GM18909 (cell line): ENCODE measurements at regions not wholly inside any gene's neighbourhood (a gene's known extent, or its start where the extent isn't known, plus 50 kb on each side); places are given as distances from the start of the nearest gene placed in this dataset.

ENCODE experiments used
- ATAC-seq: cut with Tn5 transposase; IDR thresholded peaks from one replicate; pipeline ENCODE4 v1.9.1; 2021; ENCODE audit warnings: mild to moderate bottlenecking; ENCODE audit not compliant: unreplicated experiment, poor library complexity

- ATAC-seq = no peak
These were observed 61.4 kb upstream of the PPP1R3C start for GRCh38 chr10:91694170-91694794.

GRCh38 chr10:91691981-91692380, 59.1 kb upstream of the PPP1R3C start:
- ATAC-seq = no peak

DNA sequence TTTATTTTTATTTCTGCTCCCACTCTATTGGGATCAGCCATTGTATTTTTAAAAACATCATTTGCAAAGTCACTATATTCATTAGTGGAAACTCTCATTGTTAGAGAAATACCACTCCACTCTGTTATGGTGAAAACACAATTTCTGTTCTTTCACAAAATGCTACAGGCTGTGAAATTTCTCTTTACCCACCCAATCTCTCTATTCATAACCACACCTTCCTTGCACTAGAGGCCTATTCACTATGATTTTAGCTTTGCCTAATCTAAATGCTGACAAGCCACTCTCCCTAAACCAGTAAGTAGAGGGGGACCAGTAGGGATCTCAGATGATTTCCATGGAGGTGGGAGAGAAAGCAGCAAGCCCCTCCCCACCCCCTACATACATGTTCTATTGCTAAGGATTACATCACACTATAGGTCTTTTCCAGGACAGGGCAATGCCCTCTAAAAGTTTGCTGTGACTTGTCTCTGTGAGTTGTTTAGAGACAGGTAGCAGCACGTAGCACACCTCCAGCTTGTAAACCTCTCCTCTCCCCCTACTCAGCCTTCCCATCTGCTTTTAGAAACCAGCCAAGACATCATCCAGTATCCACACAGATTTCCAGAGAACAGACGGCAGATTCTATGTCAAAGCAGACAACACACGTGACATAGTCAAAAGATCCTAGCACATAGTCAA, 58.3 kb upstream of the PPP1R3C start:
- ATAC-seq = no peak

DNA sequence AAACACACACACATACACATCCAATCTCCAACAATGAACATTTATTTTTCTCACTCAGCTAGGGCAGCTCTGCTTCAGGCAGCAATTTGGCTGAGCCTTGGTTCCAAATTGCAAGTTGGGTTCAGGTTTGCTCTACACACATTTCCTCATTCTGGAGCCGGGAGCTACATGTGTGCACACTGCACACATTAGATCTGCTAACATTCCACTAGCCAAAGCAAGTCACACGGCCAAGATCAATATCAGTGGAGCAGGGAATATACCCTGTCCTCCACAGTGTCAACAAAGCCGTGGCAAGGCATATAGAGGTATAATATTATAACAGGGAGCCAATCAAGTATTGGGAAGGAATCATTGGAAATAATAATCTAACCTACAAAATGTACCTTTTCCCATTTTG, 57.5 kb upstream of the PPP1R3C start:
- no peak for ATAC-seq

DNA sequence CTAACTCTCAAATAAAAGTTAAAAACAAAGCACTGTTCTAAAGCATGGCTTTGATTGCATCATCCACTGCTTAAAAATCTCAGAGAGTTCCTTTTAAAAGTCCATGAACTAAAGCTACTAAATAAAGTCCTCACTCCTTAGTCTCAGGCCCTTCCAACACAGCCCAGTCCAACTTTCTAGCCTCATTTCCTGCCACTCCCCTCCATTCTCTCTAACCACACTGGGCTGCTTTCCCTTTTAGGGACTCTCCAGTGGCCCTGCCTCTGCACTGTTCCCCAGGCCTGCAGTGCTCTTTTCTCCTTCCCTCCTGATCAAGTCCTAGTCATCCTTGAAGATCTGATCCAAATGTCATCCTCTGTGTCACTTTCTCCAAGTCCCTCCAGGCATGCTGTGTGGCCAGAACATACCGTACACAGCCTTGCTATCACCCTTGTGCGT, 56.9 kb upstream of the PPP1R3C start:
- ATAC-seq = no peak

DNA sequence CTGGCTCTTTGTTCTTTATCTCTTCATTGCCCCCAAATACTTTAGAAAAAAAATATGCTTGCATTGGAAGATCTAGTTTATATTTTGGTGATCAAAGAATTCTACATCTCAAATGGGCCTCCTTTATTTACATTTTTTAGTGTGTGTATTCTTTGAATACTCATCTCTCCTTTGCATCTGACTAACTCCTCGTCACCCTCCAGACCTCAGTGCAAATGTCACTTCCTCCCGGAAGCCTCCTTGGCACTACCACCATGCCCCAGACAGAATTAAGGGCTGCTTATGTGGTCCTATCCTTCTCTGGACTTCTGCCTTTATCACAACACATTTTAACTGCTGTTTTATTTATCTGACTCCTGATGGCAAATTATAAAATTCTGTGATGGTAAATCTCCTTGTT, 52.0 kb upstream of the PPP1R3C start:
- no peak for ATAC-seq

DNA sequence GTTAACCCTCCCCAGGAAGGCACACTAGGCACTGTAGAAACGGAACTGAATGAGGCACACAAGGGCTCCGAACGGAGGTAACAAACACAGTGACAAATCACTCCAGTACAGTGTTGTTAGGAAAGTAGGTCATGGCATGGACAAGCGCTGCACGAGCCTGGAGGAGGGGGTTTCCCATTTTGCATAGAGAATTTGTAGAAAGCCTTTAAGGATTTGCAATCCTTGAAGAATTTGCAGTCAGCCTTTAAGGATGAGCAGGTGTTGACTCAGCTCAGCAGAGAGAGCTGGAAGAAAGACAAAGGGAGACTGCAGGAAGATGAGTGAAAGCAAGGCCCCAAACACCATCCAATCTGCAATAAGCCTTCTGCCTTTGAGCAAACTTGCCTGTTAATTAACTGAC, 51.1 kb upstream of the PPP1R3C start:
- ATAC-seq = no peak

- ATAC-seq = no peak
These were observed 50.0 kb upstream of the PPP1R3C start for GRCh38 chr10:91682912-91683311.
